WTC11 (cell line): ENCODE measurements at regions not wholly inside any gene's neighbourhood (a gene's known extent, or its start where the extent isn't known, plus 50 kb on each side); places are given as distances from the start of the nearest gene placed in this dataset.

Source experiments
- CTCF ChIP-seq: fragments of 200-600 bp; IDR thresholded peaks from 2 replicates; pipeline ENCODE4 v1.8.0; 2022; ENCODE audit warnings: antibody characterized with exemption
- HMGXB4 ChIP-seq: sonication (generic); formaldehyde crosslinking; IDR thresholded peaks from 2 replicates; pipeline ENCODE4 v1.8.1; 2023; ENCODE audit warnings: mild to moderate bottlenecking, moderate library complexity, missing genetic modification reagents

- no peak for TF ChIP-seq CTCF
- no peak for TF ChIP-seq HMGXB4
Observed at GRCh38 chr2:153589586-153589985, 111.0 kb upstream of the RPRM start.
